Upper lobe of left lung (tissue), 4 donors: ENCODE measurements at regions not wholly inside any gene's neighbourhood (a gene's known extent, or its start where the extent isn't known, plus 50 kb on each side); places are given as distances from the start of the nearest gene placed in this dataset.

Source experiments
- CTCF ChIP-seq, 6 experiments: fragments of 450-650 bp in 4 of 6; fragments of 200-600 bp in 2 of 6; sonication (generic) in 2 of 6; IDR thresholded peaks; one replicate each; pipeline ENCODE4 v1.5.1; 2016 to 2019; ENCODE audit warnings: antibody characterized with exemption in 6 of 6
- EP300 ChIP-seq, 4 donors: sonication (generic); formaldehyde crosslinking; IDR thresholded peaks; one replicate each; pipeline ENCODE4 v1.5.1; 2017; ENCODE audit warnings: antibody characterized with exemption in 4 of 4, control low read depth in 2 of 4
- POLR2A ChIP-seq, 4 donors: fragments of 450-650 bp; IDR thresholded peaks; one replicate each; pipeline ENCODE4 v1.5.1; 2016 to 2017; ENCODE audit warnings: antibody characterized with exemption in 4 of 4, mild to moderate bottlenecking in 2 of 4
- POLR2AphosphoS5 ChIP-seq, 2 donors: sonication (generic); formaldehyde crosslinking; IDR thresholded peaks; one replicate each; pipeline ENCODE4 v1.5.1; 2017; ENCODE audit warnings: antibody characterized with exemption in 2 of 2

GRCh38 chr7:114851406-114852061 lies 70.4 kb upstream of the MDFIC start:
- TF ChIP-seq POLR2AphosphoS5 (IDR thresholded peaks at IDR 0.05), result no peak
- TF ChIP-seq EP300 (IDR thresholded peaks at IDR 0.05), result no peak
- TF ChIP-seq POLR2A (IDR thresholded peaks at IDR 0.05), result no peak
- TF ChIP-seq CTCF (IDR thresholded peaks at IDR 0.05), result no peak
